ENCODE measurements at regions not wholly inside any gene's neighbourhood (a gene's known extent, or its start where the extent isn't known, plus 50 kb on each side); places are given as distances from the start of the nearest gene placed in this dataset.

GRCh38 chr5:6279607-6280006 is 98.7 kb downstream of the MED10 start:
- no peak for TF ChIP-seq POLR2A (IDR thresholded peaks at IDR 0.05)
- TF ChIP-seq, protein P1, sequence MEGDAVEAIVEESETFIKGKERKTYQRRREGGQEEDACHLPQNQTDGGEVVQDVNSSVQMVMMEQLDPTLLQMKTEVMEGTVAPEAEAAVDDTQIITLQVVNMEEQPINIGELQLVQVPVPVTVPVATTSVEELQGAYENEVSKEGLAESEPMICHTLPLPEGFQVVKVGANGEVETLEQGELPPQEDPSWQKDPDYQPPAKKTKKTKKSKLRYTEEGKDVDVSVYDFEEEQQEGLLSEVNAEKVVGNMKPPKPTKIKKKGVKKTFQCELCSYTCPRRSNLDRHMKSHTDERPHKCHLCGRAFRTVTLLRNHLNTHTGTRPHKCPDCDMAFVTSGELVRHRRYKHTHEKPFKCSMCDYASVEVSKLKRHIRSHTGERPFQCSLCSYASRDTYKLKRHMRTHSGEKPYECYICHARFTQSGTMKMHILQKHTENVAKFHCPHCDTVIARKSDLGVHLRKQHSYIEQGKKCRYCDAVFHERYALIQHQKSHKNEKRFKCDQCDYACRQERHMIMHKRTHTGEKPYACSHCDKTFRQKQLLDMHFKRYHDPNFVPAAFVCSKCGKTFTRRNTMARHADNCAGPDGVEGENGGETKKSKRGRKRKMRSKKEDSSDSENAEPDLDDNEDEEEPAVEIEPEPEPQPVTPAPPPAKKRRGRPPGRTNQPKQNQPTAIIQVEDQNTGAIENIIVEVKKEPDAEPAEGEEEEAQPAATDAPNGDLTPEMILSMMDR (IDR thresholded peaks at IDR 0.05), result no peak

Data from thyroid gland (tissue), 4 donors.